Small intestine (tissue), 7 donors: ENCODE measurements at regions not wholly inside any gene's neighbourhood (a gene's known extent, or its start where the extent isn't known, plus 50 kb on each side); places are given as distances from the start of the nearest gene placed in this dataset.

Experiments used
- DNase-seq, 2 donors: peaks; one replicate each; pipeline versions ENCODE4 v3.0.0 to v3.0.0-alpha.2; 2013
- FAIRE-seq: peaks from 2 replicates; lab custom pipeline; 2012; peaks lifted over from hg19 to GRCh38; lab: Jason Lieb, UNC
- H3K27ac ChIP-seq, 3 donors: one replicate each; pipeline ENCODE4 v1.5.1; 2013; ENCODE audit warnings: low read length in 2 of 3, mild to moderate bottlenecking in 2 of 3, control low read depth in 1 of 3, inconsistent platforms in 1 of 3, low read depth in 1 of 3, moderate library complexity in 1 of 3
- H3K27me3 ChIP-seq, 3 donors: one replicate each; pipeline ENCODE4 v1.6.1; 2013; ENCODE audit warnings: low read length in 3 of 3, inconsistent platforms in 1 of 3; ENCODE audit not compliant: control insufficient read depth in 3 of 3, insufficient read depth in 3 of 3
- H3K36me3 ChIP-seq, 3 donors: one replicate each; pipeline ENCODE4 v1.6.1; 2013; ENCODE audit warnings: low read length in 3 of 3, inconsistent platforms in 1 of 3, low read depth in 1 of 3, mild to moderate bottlenecking in 1 of 3, moderate library complexity in 1 of 3; ENCODE audit not compliant: control insufficient read depth in 3 of 3, insufficient read depth in 2 of 3
- H3K4me1 ChIP-seq, 3 donors: one replicate each; pipeline ENCODE4 v1.6.1; 2013; ENCODE audit warnings: low read length in 2 of 3, inconsistent platforms in 1 of 3, low read depth in 1 of 3, mild to moderate bottlenecking in 1 of 3, moderate library complexity in 1 of 3; ENCODE audit not compliant: control insufficient read depth in 3 of 3, insufficient read depth in 2 of 3
- H3K4me3 ChIP-seq, 3 donors: one replicate each; pipeline ENCODE4 v1.5.1; 2013; ENCODE audit warnings: low read length in 3 of 3, control low read depth in 1 of 3, inconsistent platforms in 1 of 3, low read depth in 1 of 3, mild to moderate bottlenecking in 1 of 3, moderate library complexity in 1 of 3
- H3K9me3 ChIP-seq, 2 donors: one replicate each; pipeline ENCODE4 v1.6.1; 2013; ENCODE audit warnings: low read depth in 1 of 2, low read length in 1 of 2; ENCODE audit not compliant: control insufficient read depth in 2 of 2, insufficient read depth in 1 of 2
- WGBS, 3 donors: extraction: QIAGEN DNeasy Blood & Tissue Kit; methylation state at CpG; one replicate each; pipeline ENCODE4 v1.1.7; 2013; 5-methylcytosine and 5-hydroxymethylcytosine counted together
- donor health status: healthy with polysubstance abuse.
- donor health status: control.
- donor health status: control.
- donor health status: Bipolar disorder and iron deficiency.
- donor health status: healthy.

DNA sequence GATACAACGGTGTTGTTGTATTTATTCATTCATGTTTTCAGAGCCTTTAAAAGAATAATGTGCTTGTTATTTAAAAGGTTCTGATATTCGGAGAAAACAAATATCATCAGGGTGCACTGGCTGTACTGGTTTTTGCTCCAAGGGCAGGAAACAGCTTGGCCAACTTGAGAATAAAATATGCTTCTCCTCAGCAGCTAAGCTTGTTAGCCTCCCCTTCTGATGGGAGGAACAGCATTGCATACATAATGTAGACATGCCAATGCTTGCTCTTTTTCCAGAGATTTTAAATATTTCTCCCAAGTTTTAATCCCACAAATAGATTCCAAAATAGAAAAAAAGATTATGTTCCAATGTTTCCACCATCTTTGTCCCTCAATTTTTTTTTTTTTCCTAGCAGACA lies 87.6 kb upstream of the RPL34 start:
- DNase-seq, result no peak
- WGBS, 3 donors, result 76 to 84% (median 77%) methylated on average over 2 of the region's 2 CpGs

DNA sequence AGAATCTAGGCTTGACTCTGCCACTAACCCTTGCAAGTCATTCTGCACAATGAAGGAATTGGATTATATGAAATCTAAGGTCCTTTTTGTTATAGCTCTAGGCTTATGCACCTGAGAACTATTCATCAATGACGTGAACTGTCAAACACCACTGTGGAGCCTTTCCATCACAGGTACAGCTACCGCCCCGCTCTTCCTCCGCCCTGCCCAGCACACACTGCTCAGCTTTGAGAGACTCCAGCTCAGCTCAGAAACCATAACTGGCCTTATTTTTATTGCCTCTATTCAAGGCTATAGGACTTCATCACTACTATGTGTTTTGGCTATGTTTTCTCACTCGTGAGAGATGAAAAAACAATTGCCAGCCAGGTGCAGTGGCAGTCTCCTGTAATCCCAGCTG lies 88.2 kb upstream of the RPL34 start:
- Histone ChIP-seq H3K27ac (no peak overlapping the region), H3K4me1 (no peaks in the 10 kb centered on the region), H3K27me3 (no peaks in the 10 kb centered on the region), H3K9me3 (no peaks in the 10 kb centered on the region), H3K4me3 (no peak overlapping the region), H3K36me3 (no peaks in the 10 kb centered on the region)
- DNase-seq (no peak), FAIRE-seq (no peak)
- 76 to 81% (median 81%) methylated on average over 5 of the region's 5 CpGs for WGBS, 3 donors

More for the DNA sequence above, 87.6 kb upstream of the RPL34 start:
- Histone ChIP-seq H3K27ac (no peak overlapping the region), H3K9me3 (no peaks in the 10 kb centered on the region), H3K27me3 (no peaks in the 10 kb centered on the region), H3K4me3 (no peak overlapping the region), H3K4me1 (no peaks in the 10 kb centered on the region), H3K36me3 (no peaks in the 10 kb centered on the region)
- FAIRE-seq, result no peak

DNA sequence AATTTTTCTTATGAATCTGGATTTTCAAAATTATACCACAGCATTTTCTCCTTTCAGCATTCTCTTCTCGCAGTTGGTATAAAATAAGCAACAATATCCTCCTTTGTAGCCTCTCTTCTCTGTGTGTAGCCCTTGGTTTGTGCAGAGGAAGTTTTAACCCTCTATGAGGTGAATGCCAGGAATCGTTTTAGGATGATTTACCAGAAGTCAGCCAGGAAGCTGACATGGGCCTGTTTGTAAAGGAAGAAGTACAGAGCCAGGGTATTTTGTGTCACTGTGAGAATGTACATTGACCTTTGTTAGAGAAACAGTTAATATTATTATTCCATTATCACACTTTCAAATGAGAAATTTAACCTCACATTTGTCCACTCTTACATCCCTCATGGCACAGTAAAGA lies 88.9 kb upstream of the RPL34 start:
- Histone ChIP-seq H3K27me3 (no peaks in the 10 kb centered on the region), H3K36me3 (no peaks in the 10 kb centered on the region), H3K4me1 (no peaks in the 10 kb centered on the region), H3K4me3 (no peak overlapping the region), H3K9me3 (no peaks in the 10 kb centered on the region), H3K27ac (no peak overlapping the region)
- FAIRE-seq, result no peak
- 56 to 73% (median 58%) methylated on average over 2 of the region's 2 CpGs for WGBS, 3 donors
- no peak for DNase-seq

DNA sequence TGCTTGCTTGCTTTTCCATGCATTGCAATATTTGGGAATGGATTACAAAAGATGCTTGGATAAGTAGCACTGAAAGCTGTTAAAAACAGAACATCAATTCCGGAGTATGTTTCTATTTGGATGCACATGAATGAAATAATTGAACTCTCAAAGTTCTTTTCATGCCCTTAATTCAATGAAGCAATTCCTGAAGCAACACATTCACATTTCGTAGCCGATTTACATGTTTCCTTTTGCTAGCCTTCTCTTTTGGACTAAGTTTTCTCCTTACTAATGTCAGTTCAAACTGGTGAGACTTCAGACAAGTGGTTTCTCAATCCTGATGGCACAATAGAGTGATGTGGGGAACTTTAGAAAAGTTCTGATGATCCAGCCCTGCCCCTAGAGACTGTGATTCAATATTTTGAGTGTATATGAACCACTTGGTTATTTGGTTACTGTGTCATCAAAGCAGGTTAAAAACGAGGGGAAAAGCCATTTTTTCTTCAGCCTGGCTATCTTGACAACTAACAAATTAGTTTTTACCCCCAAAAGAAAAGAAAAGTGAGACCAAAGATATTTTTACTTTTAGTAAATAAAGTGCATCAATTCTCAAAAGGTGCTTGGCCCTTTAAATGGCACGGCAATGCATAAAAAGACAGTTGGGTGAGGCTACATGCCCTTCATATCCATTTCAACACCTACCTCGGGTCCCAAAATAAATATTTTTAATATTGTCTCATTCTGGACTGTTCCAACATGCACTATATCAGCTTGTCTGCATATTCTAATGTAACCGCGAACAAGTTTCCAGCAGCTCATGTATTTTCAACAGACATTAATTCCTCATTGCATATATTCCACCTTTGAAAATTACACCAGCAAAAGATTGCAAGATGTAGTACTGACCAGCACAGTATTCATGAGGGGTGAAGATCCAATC lies 90.1 kb upstream of the RPL34 start:
- no peak overlapping the region for H3K27ac ChIP-seq
- DNase-seq (no peak), FAIRE-seq (no peak)
- no peaks in the 10 kb centered on the region for H3K9me3 ChIP-seq
- H3K4me3 ChIP-seq, result no peak overlapping the region
- no peaks in the 10 kb centered on the region for H3K27me3 ChIP-seq
- WGBS, 3 donors, result 72 to 74% (median 74%) methylated on average over 8 of the region's 8 CpGs
- H3K4me1 ChIP-seq, result no peaks in the 10 kb centered on the region
- no peaks in the 10 kb centered on the region for H3K36me3 ChIP-seq

DNA sequence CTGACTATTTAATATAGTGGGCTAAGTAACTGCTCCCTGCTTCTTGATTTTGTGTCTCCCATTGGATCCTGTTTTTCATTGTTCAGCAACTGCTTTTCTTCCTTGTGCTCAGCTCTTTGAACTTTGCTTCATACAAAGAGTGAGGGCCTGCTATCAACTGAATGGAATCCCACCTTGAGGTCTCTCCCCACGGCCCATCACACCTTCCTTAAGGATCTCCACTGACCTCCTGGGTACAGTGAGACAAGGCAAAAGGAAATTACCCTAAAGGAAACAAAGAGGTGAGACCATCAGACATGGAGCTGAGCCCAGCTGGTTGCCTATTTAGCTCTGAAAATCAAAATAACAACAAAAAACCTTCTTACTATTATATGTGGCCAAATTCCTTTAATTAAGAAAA lies 91.3 kb upstream of the RPL34 start:
- 33 to 71% (median 71%) methylated on average over 1 of the region's 1 CpG for WGBS, 3 donors
- Histone ChIP-seq H3K27me3 (no peaks in the 10 kb centered on the region), H3K27ac (no peak overlapping the region), H3K9me3 (no peaks in the 10 kb centered on the region), H3K4me3 (no peak overlapping the region), H3K4me1 (no peaks in the 10 kb centered on the region), H3K36me3 (no peaks in the 10 kb centered on the region)
- DNase-seq (no peak), FAIRE-seq (no peak)

DNA sequence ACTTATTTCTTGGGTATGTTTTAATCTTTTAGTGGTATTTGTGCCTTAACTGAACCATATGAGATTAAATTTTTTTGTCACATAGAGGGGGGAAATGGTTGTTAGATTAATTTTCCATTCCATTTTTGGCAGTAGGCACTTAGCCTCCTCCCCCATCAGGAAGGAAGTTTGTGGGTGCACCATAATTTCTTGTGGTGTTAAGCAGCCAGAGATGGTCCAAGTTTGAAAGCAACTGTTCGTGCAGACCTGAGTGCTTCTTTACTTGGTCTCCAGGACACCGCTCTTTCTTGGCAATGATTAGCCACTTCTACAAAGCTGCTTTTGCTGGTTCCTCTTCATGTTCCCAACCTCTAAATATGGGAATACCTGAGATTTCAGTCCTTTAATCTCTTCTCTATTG lies 92.7 kb upstream of the RPL34 start:
- no peak for FAIRE-seq
- peak in 1 of 2 donors; percentile 31 for DNase-seq
- no peaks in the 10 kb centered on the region for H3K36me3 ChIP-seq
- no peak overlapping the region for H3K27ac ChIP-seq
- WGBS, 3 donors, result 55 to 80% (median 63%) methylated on average over 2 of the region's 2 CpGs
- no peaks in the 10 kb centered on the region for H3K27me3 ChIP-seq
- no peaks in the 10 kb centered on the region for H3K4me1 ChIP-seq
- H3K4me3 ChIP-seq, result no peak overlapping the region
- no peaks in the 10 kb centered on the region for H3K9me3 ChIP-seq

DNA sequence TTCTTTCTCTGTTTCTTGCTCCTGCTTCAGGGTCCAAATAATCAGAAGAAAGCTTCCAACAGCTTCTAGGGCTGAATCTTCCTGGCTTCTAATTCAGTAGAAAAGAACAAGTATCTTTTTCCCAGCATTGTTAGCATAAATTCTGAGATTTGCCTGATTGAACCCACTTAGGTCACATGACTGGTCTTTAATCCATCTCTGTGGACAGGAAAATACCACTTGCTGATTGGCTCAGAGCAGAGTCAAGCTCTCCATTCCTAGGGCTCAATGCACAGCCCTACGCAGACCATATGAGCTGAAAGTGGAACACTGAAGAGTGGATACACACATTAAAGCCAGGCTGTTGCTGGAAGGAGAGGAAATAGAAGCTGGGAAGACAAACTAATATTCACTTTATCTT lies 99.6 kb upstream of the RPL34 start:
- Histone ChIP-seq H3K36me3 (no peaks in the 10 kb centered on the region), H3K4me1 (no peaks in the 10 kb centered on the region), H3K4me3 (no peak overlapping the region), H3K27me3 (peaks cover 0 to 4% (median 0%) of the 10 kb centered on the region in 3 donors), H3K27ac (no peak overlapping the region), H3K9me3 (no peaks in the 10 kb centered on the region)
- no peak for DNase-seq
- 92 to 96% (median 94%) methylated on average over 1 of the region's 1 CpG for WGBS, 3 donors
- FAIRE-seq, result no peak

DNA sequence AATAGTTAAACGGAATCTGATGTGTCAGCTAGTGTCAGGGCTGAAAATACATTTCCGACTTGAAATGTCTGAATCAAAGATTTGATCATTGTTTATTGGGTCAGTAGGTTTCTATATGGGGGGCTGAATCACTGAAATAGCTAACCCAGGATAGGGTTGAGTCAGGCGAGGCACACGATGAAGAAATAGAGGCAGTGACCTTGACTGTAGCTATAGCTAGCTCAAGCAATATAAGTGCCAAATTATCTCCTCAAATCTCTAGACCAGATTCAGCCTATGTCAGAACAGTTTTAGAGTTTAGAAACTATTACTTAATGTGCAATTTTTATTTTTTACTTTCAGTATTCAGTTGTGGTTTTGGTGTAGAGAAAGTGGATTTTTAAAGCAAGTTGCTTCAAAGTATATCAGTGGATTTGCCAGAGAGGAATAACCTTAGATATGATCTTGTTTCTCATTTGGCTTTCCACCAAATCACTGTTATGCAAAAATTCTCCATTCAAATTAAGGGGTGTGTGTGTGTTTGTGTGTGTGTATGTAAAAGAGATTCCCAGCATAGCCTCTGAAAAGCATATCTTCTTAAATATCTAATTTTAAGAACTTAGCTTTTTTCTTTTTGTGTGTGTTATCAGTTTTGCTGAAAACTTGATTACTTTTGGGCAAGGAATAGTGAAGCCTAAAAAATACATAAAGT lies 100.3 kb upstream of the RPL34 start:
- Histone ChIP-seq H3K27me3 (peaks cover 0 to 4% (median 0%) of the 10 kb centered on the region in 3 donors), H3K4me3 (no peak overlapping the region), H3K36me3 (no peaks in the 10 kb centered on the region), H3K4me1 (no peaks in the 10 kb centered on the region), H3K9me3 (no peaks in the 10 kb centered on the region), H3K27ac (no peak overlapping the region)
- no peak for DNase-seq
- FAIRE-seq, result no peak
- 57 to 59% (median 58%) methylated on average over 4 of the region's 4 CpGs for WGBS, 3 donors
